Breast epithelium (tissue), 4 donors: ENCODE measurements at regions not wholly inside any gene's neighbourhood (a gene's known extent, or its start where the extent isn't known, plus 50 kb on each side); places are given as distances from the start of the nearest gene placed in this dataset.

ENCODE experiments used
- DNase-seq, 2 donors: peaks; one replicate each; pipeline ENCODE4 v3.0.0-alpha.2; 2019; ENCODE audit warnings: low spot score in 2 of 2
- H3K27ac ChIP-seq, 2 donors: fragments of 200-600 bp; sonication (generic) in 1 of 2; one replicate each; pipeline ENCODE4 v1.5.1; 2016 to 2019; ENCODE audit warnings: mild to moderate bottlenecking in 1 of 2
- H3K27me3 ChIP-seq, 2 donors: fragments of 200-600 bp; sonication (generic) in 1 of 2; one replicate each; pipeline versions ENCODE4 v1.5.1 to v1.6.0; 2017 to 2019; ENCODE audit warnings: control low read depth in 1 of 2, mild to moderate bottlenecking in 1 of 2
- H3K36me3 ChIP-seq: fragments of 200-600 bp; one replicate; pipeline ENCODE4 v1.5.1; 2019
- H3K4me1 ChIP-seq, 2 donors: fragments of 200-600 bp; sonication (generic); one replicate each; pipeline ENCODE4 v1.5.1; 2016 to 2019; ENCODE audit warnings: control low read depth in 1 of 2
- H3K4me3 ChIP-seq, 3 donors: fragments of 200-600 bp; sonication (generic); 1 replicate in 2 of 3; 2 replicates in 1 of 3; pipeline ENCODE4 v1.5.1; 2016 to 2019; ENCODE audit warnings: mild to moderate bottlenecking in 3 of 3, moderate library complexity in 2 of 3
- H3K9me3 ChIP-seq, 2 donors: fragments of 200-600 bp; sonication (generic) in 1 of 2; one replicate each; pipeline ENCODE4 v1.5.1; 2016 to 2019; ENCODE audit warnings: control low read depth in 1 of 2
- CTCF ChIP-seq, 3 donors: fragments of 450-650 bp; IDR thresholded peaks; one replicate each; pipeline ENCODE4 v1.5.1; 2016 to 2017; ENCODE audit warnings: antibody characterized with exemption in 3 of 3, mild to moderate bottlenecking in 3 of 3, moderate library complexity in 3 of 3
- POLR2A ChIP-seq: fragments of 450-650 bp; IDR thresholded peaks from one replicate; pipeline ENCODE4 v1.6.1; 2016; ENCODE audit warnings: antibody characterized with exemption, mild to moderate bottlenecking, moderate library complexity
- POLR2AphosphoS5 ChIP-seq, 3 donors: sonication (generic); formaldehyde crosslinking; IDR thresholded peaks; one replicate each; pipeline ENCODE4 v1.6.1; 2017; ENCODE audit warnings: antibody characterized with exemption in 3 of 3
- intact Hi-C: fragments of 100-400 bp; cut with DNase I; formaldehyde crosslinking; loops from one replicate; pipeline ENCODE4 v1.15.1; 2023; ENCODE audit warnings: low total_unique reads

GRCh38 chr4:81574991-81575390 is 103.3 kb upstream of the RASGEF1B start:
- H3K27ac ChIP-seq: no peak overlapping the region
- H3K27me3 ChIP-seq: no peaks in the 10 kb centered on the region
- DNase-seq: no peak
- TF ChIP-seq CTCF (IDR thresholded peaks at IDR 0.05): no peak
- TF ChIP-seq POLR2A: no peak
- no peak for TF ChIP-seq POLR2AphosphoS5 (IDR thresholded peaks at IDR 0.05)
- H3K36me3 ChIP-seq: no peaks in the 10 kb centered on the region
- no peaks in the 10 kb centered on the region for H3K9me3 ChIP-seq
- intact Hi-C loops: no loop called here
- no peak overlapping the region for H3K4me3 ChIP-seq
- no peaks in the 10 kb centered on the region for H3K4me1 ChIP-seq

- no peak overlapping the region for H3K27ac ChIP-seq
- no peaks in the 10 kb centered on the region for H3K4me1 ChIP-seq
- intact Hi-C loops: no loop called here
- H3K9me3 ChIP-seq: no peaks in the 10 kb centered on the region
- no peak for DNase-seq
- TF ChIP-seq POLR2A (no peak), CTCF (IDR thresholded peaks at IDR 0.05) (no peak), POLR2AphosphoS5 (IDR thresholded peaks at IDR 0.05) (no peak)
- H3K27me3 ChIP-seq: no peaks in the 10 kb centered on the region
- no peak overlapping the region for H3K4me3 ChIP-seq
- no peaks in the 10 kb centered on the region for H3K36me3 ChIP-seq
Measured at GRCh38 chr4:81573840-81574239, 102.1 kb upstream of the RASGEF1B start.

- Histone ChIP-seq H3K27me3 (no peaks in the 10 kb centered on the region), H3K9me3 (no peaks in the 10 kb centered on the region), H3K4me1 (no peaks in the 10 kb centered on the region), H3K27ac (no peak overlapping the region), H3K4me3 (no peak overlapping the region), H3K36me3 (no peaks in the 10 kb centered on the region)
- intact Hi-C loops: no loop called here
- no peak for DNase-seq
- no peak for TF ChIP-seq POLR2AphosphoS5 (IDR thresholded peaks at IDR 0.05)
- no peak for TF ChIP-seq POLR2A
- TF ChIP-seq CTCF (IDR thresholded peaks at IDR 0.05): no peak
Measured at GRCh38 chr4:81572402-81572801, 100.7 kb upstream of the RASGEF1B start.

- H3K36me3 ChIP-seq: no peaks in the 10 kb centered on the region
- H3K4me1 ChIP-seq: no peaks in the 10 kb centered on the region
- TF ChIP-seq POLR2A (no peak), CTCF (IDR thresholded peaks at IDR 0.05) (no peak), POLR2AphosphoS5 (IDR thresholded peaks at IDR 0.05) (no peak)
- no peaks in the 10 kb centered on the region for H3K27me3 ChIP-seq
- intact Hi-C loops: no loop called here
- no peaks in the 10 kb centered on the region for H3K9me3 ChIP-seq
- H3K4me3 ChIP-seq: no peak overlapping the region
- no peak for DNase-seq
- H3K27ac ChIP-seq: no peak overlapping the region
Measured at GRCh38 chr4:81571105-81571504, 99.4 kb upstream of the RASGEF1B start.

GRCh38 chr4:81566161-81566591 is 94.5 kb upstream of the RASGEF1B start:
- intact Hi-C loops: no loop called here
- peak overlapping the region; percentile 22 to 51 (median 26) for H3K4me3 ChIP-seq

More at GRCh38 chr4:81566161-81566591, 94.5 kb upstream of the RASGEF1B start:
- no peak for TF ChIP-seq CTCF (IDR thresholded peaks at IDR 0.05)
- no peak for TF ChIP-seq POLR2AphosphoS5 (IDR thresholded peaks at IDR 0.05)
- DNase-seq: no peak
- Histone ChIP-seq H3K36me3 (no peaks in the 10 kb centered on the region), H3K4me1 (peaks cover 0 to 5% of the 10 kb centered on the region in 2 donors), H3K27ac (peak overlapping the region; percentile 52 to 82), H3K9me3 (no peaks in the 10 kb centered on the region), H3K27me3 (no peaks in the 10 kb centered on the region)
